PC-3 (cell line): ENCODE measurements at regions not wholly inside any gene's neighbourhood (a gene's known extent, or its start where the extent isn't known, plus 50 kb on each side); places are given as distances from the start of the nearest gene placed in this dataset.

Experiments used
- EZH2 ChIP-seq: fragments of 300-600 bp; sonication (generic); IDR thresholded peaks from one replicate; pipeline ENCODE4 v1.6.1; 2017; ENCODE audit warnings: antibody characterized with exemption, mild to moderate bottlenecking, low read length; ENCODE audit not compliant: unreplicated experiment
- TF ChIP-seq, protein P1 (sequence below): fragments of 300-600 bp; sonication (generic); conservative IDR thresholded peaks from 2 replicates; pipeline ENCODE4 v1.5.1; 2017; ENCODE audit warnings: antibody characterized with exemption, low read depth, mild to moderate bottlenecking, low read length

- TF ChIP-seq, protein P1, sequence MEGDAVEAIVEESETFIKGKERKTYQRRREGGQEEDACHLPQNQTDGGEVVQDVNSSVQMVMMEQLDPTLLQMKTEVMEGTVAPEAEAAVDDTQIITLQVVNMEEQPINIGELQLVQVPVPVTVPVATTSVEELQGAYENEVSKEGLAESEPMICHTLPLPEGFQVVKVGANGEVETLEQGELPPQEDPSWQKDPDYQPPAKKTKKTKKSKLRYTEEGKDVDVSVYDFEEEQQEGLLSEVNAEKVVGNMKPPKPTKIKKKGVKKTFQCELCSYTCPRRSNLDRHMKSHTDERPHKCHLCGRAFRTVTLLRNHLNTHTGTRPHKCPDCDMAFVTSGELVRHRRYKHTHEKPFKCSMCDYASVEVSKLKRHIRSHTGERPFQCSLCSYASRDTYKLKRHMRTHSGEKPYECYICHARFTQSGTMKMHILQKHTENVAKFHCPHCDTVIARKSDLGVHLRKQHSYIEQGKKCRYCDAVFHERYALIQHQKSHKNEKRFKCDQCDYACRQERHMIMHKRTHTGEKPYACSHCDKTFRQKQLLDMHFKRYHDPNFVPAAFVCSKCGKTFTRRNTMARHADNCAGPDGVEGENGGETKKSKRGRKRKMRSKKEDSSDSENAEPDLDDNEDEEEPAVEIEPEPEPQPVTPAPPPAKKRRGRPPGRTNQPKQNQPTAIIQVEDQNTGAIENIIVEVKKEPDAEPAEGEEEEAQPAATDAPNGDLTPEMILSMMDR = no peak
- TF ChIP-seq EZH2 = no peak
Measured at GRCh38 chr18:57923611-57924010, 120.4 kb upstream of the NEDD4L start.
